ENCODE measurements at regions not wholly inside any gene's neighbourhood (a gene's known extent, or its start where the extent isn't known, plus 50 kb on each side); places are given as distances from the start of the nearest gene placed in this dataset.

DNA sequence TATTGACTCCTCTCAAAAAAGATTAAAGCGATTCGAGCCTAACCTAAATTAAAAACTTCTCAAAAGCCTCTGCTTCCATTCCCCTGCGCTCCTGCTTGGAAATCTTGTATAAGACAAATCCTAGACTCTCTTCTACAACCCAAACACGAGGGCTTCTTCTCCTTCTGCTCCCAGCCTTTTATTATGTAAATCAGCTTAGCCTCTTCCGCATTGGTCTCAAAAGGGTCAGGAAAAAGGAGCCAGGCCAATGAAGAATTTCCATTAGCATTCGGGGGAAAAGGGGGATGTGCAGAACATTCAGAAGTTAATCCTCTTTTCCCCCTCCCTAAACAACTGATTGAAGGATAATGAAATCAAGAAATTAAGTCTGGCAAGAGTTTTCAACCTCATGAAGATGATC is 107.9 kb downstream of the FAM124B start:
- TF ChIP-seq, protein P1, sequence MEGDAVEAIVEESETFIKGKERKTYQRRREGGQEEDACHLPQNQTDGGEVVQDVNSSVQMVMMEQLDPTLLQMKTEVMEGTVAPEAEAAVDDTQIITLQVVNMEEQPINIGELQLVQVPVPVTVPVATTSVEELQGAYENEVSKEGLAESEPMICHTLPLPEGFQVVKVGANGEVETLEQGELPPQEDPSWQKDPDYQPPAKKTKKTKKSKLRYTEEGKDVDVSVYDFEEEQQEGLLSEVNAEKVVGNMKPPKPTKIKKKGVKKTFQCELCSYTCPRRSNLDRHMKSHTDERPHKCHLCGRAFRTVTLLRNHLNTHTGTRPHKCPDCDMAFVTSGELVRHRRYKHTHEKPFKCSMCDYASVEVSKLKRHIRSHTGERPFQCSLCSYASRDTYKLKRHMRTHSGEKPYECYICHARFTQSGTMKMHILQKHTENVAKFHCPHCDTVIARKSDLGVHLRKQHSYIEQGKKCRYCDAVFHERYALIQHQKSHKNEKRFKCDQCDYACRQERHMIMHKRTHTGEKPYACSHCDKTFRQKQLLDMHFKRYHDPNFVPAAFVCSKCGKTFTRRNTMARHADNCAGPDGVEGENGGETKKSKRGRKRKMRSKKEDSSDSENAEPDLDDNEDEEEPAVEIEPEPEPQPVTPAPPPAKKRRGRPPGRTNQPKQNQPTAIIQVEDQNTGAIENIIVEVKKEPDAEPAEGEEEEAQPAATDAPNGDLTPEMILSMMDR (conservative IDR thresholded peaks at IDR 0.05; ENCODE audit: low read length), result no peak
- no peak for TF ChIP-seq EZH2phosphoT487 (IDR thresholded peaks at IDR 0.05; ENCODE audit: borderline replicate concordance, low read depth, low read length)
- Histone ChIP-seq H3K27ac (ENCODE audit: low read depth, low read length, poor library complexity, severe bottlenecking) (no peak overlapping the region), H3K4me2 (ENCODE audit: low read length) (no peak overlapping the region), H3K9me2 (ENCODE audit: insufficient read depth, low read length) (no peaks in the 10 kb centered on the region), H3K9me3 (ENCODE audit: low read length) (no peaks in the 10 kb centered on the region), H3K36me3 (ENCODE audit: insufficient read depth, low read length) (no peaks in the 10 kb centered on the region), H3K4me1 (ENCODE audit: insufficient read depth, low read length, poor library complexity, severe bottlenecking) (no peaks in the 10 kb centered on the region), H4K20me1 (ENCODE audit: insufficient read depth, low read length) (no peaks in the 10 kb centered on the region), H3K79me2 (ENCODE audit: insufficient read depth, low read depth, low read length) (no peaks in the 10 kb centered on the region), H3K4me3 (ENCODE audit: low read depth, low read length, poor library complexity, severe bottlenecking) (no peak overlapping the region), H2AFZ (ENCODE audit: low read length) (no peak overlapping the region)
- intact Hi-C loops (cut with micrococcal nuclease; ENCODE audit: unreplicated experiment), result no loop called here
- no peak for DNase-seq (ENCODE audit: low spot score)
- BruUV-seq (replicated peaks), result no TSS peak
- CTCF ChIA-PET (ENCODE audit: unreplicated experiment), result no interaction called here
- POLR2A ChIA-PET, result interaction anchor here (0.5 to 0.7 kb wide), 2 partner anchors 70 to 845 kb away, joined by 3 read pairs; no protein-coding TSS in a partner anchor

DNA sequence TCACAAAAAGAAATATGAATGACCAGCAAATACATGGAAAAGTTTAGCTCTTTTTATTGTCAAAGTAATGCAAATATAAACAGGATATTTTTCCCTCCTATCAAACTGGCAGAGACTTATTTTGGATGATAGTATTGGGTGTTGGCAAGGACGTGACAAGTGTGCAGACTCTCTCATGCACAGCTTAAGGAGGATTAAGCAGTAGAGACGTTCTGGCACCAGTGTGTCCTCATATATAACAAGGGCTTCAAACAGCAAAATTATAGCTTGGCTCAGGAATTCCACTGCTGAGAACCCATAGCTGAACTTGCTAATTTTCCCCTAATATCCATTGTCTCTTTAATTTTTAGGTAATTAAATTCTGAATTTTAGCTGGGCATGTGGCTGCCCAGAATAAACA is 114.4 kb downstream of the FAM124B start:
- no peak overlapping the region for H3K4me2 ChIP-seq (ENCODE audit: low read length)
- ChIA-PET POLR2A (interaction anchor here (0.6 to 1.8 kb wide), 3 partner anchors 12 to 293 kb away, joined by 3 to 7 read pairs (median 3); no protein-coding TSS in a partner anchor), CTCF (ENCODE audit: unreplicated experiment) (no interaction called here)
- H4K20me1 ChIP-seq (ENCODE audit: insufficient read depth, low read length), result no peaks in the 10 kb centered on the region
- H3K79me2 ChIP-seq (ENCODE audit: insufficient read depth, low read depth, low read length), result no peaks in the 10 kb centered on the region
- H3K36me3 ChIP-seq (ENCODE audit: insufficient read depth, low read length), result no peaks in the 10 kb centered on the region
- no peak overlapping the region for H3K4me3 ChIP-seq (ENCODE audit: low read depth, low read length, poor library complexity, severe bottlenecking)
- no TSS peak for BruUV-seq (replicated peaks)
- no peaks in the 10 kb centered on the region for H3K4me1 ChIP-seq (ENCODE audit: insufficient read depth, low read length, poor library complexity, severe bottlenecking)
- intact Hi-C loops (cut with micrococcal nuclease; ENCODE audit: unreplicated experiment), result loop anchor here (10.0 kb wide), 1 partner anchor 613 kb away; no protein-coding TSS in a partner anchor
- H3K27ac ChIP-seq (ENCODE audit: low read depth, low read length, poor library complexity, severe bottlenecking), result no peak overlapping the region
- no peaks in the 10 kb centered on the region for H3K9me3 ChIP-seq (ENCODE audit: low read length)
- DNase-seq (ENCODE audit: low spot score), result no peak
- no peak overlapping the region for H2AFZ ChIP-seq (ENCODE audit: low read length)
- no peaks in the 10 kb centered on the region for H3K9me2 ChIP-seq (ENCODE audit: insufficient read depth, low read length)
- TF ChIP-seq EZH2phosphoT487 (IDR thresholded peaks at IDR 0.05; ENCODE audit: borderline replicate concordance, low read depth, low read length), result no peak
- TF ChIP-seq, protein P1 (conservative IDR thresholded peaks at IDR 0.05; ENCODE audit: low read length), result no peak

GRCh38 chr2:224286923-224287322 is 115.0 kb downstream of the FAM124B start:
- Histone ChIP-seq H3K4me2 (ENCODE audit: low read length) (no peak overlapping the region), H3K27ac (ENCODE audit: low read depth, low read length, poor library complexity, severe bottlenecking) (no peak overlapping the region), H3K4me1 (ENCODE audit: insufficient read depth, low read length, poor library complexity, severe bottlenecking) (no peaks in the 10 kb centered on the region), H3K4me3 (ENCODE audit: low read depth, low read length, poor library complexity, severe bottlenecking) (no peak overlapping the region), H4K20me1 (ENCODE audit: insufficient read depth, low read length) (no peaks in the 10 kb centered on the region), H3K79me2 (ENCODE audit: insufficient read depth, low read depth, low read length) (no peaks in the 10 kb centered on the region), H3K9me3 (ENCODE audit: low read length) (no peaks in the 10 kb centered on the region), H2AFZ (ENCODE audit: low read length) (no peak overlapping the region), H3K9me2 (ENCODE audit: insufficient read depth, low read length) (no peaks in the 10 kb centered on the region), H3K36me3 (ENCODE audit: insufficient read depth, low read length) (no peaks in the 10 kb centered on the region)
- POLR2A ChIA-PET, result interaction anchor here (0.6 to 1.8 kb wide), 4 partner anchors 12 to 293 kb away, joined by 3 to 7 read pairs (median 4); no protein-coding TSS in a partner anchor
- no TSS peak for BruUV-seq (replicated peaks)
- no peak for DNase-seq (ENCODE audit: low spot score)
- TF ChIP-seq, protein P1 (conservative IDR thresholded peaks at IDR 0.05; ENCODE audit: low read length), result 0 out of 2 replicates have a peak, but pooled peaks have one; percentile 12
- no peak for TF ChIP-seq EZH2phosphoT487 (IDR thresholded peaks at IDR 0.05; ENCODE audit: borderline replicate concordance, low read depth, low read length)
- intact Hi-C loops (cut with micrococcal nuclease; ENCODE audit: unreplicated experiment), result loop anchor here (10.0 kb wide), 1 partner anchor 612 kb away; no protein-coding TSS in a partner anchor
- CTCF ChIA-PET (ENCODE audit: unreplicated experiment), result no interaction called here

Measured in OCI-LY7 (cell line).